RWPE2 (cell line): ENCODE measurements at regions not wholly inside any gene's neighbourhood (a gene's known extent, or its start where the extent isn't known, plus 50 kb on each side); places are given as distances from the start of the nearest gene placed in this dataset.

Source experiments
- ATAC-seq: fragments of 200-7000 bp; cut with Tn5 transposase; 3 replicates; pipeline ENCODE4 v1.9.1; 2021; ENCODE audit warnings: low read depth
- DNase-seq: peaks from one replicate; pipeline ENCODE4 v3.0.0-alpha.2; 2020; ENCODE audit warnings: low spot score
- H3K27ac ChIP-seq: fragments of 450-650 bp; 2 replicates; pipeline ENCODE4 v1.5.1; 2017; ENCODE audit warnings: mild to moderate bottlenecking; ENCODE audit not compliant: poor library complexity, severe bottlenecking
- H3K27me3 ChIP-seq: fragments of 250-450 bp; sonication (Bioruptor Pico); 2 replicates; pipeline ENCODE4 v1.5.1; 2021; ENCODE audit warnings: mild to moderate bottlenecking, moderate library complexity; ENCODE audit not compliant: insufficient read depth, poor library complexity, severe bottlenecking
- H3K36me3 ChIP-seq: fragments of 250-450 bp; sonication (Bioruptor Pico); 2 replicates; pipeline ENCODE4 v1.5.1; 2020; ENCODE audit warnings: low read depth, mild to moderate bottlenecking, moderate library complexity
- H3K4me1 ChIP-seq: fragments of 250-450 bp; sonication (Bioruptor Pico); 2 replicates; pipeline ENCODE4 v1.5.1; 2021; ENCODE audit warnings: mild to moderate bottlenecking, moderate library complexity; ENCODE audit not compliant: insufficient read depth, poor library complexity, severe bottlenecking
- H3K4me3 ChIP-seq: fragments of 250-450 bp; sonication (Bioruptor Pico); 2 replicates; pipeline ENCODE4 v1.5.1; 2021; ENCODE audit warnings: mild to moderate bottlenecking, moderate library complexity; ENCODE audit not compliant: severe bottlenecking
- H3K9me3 ChIP-seq: fragments of 250-450 bp; sonication (Bioruptor Pico); 2 replicates; pipeline ENCODE4 v1.5.1; 2021; ENCODE audit warnings: mild to moderate bottlenecking, moderate library complexity; ENCODE audit not compliant: severe bottlenecking
- CTCF ChIP-seq: fragments of 450-650 bp; IDR thresholded peaks from one replicate; pipeline ENCODE4 v1.5.1; 2017; ENCODE audit warnings: mild to moderate bottlenecking, moderate library complexity; ENCODE audit not compliant: poor library complexity, severe bottlenecking

DNA sequence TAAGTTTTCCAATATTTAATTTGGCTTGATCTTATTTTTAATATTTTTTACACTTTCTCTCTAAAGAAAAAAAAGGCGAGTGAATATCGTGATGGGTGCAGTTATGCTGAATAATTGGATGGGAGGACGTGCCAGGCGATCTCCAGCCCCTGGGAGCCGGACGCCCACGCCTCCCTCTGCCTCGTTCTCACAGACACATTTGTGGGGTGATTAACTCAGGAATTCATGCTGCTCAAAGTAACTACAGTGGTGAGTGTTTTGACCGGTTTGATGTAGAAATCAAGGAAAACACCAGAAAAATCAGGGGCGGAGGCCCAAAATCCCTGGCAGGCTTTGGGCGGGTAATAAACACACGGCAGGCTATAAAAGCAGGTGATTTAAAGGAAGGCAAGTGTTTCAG lies 736.8 kb upstream of the SALL3 start:
- Histone ChIP-seq H3K4me3 (no peak overlapping the region), H3K27ac (no peak overlapping the region), H3K9me3 (no peaks in the 10 kb centered on the region), H3K36me3 (no peaks in the 10 kb centered on the region), H3K4me1 (no peaks in the 10 kb centered on the region), H3K27me3 (no peaks in the 10 kb centered on the region)
- DNase-seq (no peak), ATAC-seq (no peak)
- no peak for TF ChIP-seq CTCF

DNA sequence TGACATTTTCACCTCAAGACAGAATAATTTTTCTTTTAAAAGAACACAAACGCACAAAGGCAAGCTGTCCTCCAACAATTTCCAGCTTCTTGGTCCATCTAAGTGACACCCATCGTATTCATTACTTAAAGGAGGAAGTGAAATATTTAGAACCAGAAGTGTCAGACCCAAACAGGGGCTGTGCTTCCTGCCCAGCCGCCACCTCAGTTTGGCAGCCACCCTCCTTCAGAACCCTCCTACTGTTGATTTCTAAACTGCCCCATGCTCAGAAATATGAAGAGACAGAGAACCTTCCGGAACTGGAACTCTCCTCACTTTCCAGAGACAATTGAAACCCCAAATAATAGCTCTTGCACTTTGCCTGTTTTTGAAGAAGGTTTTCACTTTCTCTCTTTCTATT lies 734.8 kb upstream of the SALL3 start:
- DNase-seq = no peak
- Histone ChIP-seq H3K9me3 (no peaks in the 10 kb centered on the region), H3K4me1 (no peaks in the 10 kb centered on the region), H3K27ac (no peak overlapping the region), H3K36me3 (no peaks in the 10 kb centered on the region), H3K4me3 (no peak overlapping the region), H3K27me3 (no peaks in the 10 kb centered on the region)
- no peak for ATAC-seq
- no peak for TF ChIP-seq CTCF

DNA sequence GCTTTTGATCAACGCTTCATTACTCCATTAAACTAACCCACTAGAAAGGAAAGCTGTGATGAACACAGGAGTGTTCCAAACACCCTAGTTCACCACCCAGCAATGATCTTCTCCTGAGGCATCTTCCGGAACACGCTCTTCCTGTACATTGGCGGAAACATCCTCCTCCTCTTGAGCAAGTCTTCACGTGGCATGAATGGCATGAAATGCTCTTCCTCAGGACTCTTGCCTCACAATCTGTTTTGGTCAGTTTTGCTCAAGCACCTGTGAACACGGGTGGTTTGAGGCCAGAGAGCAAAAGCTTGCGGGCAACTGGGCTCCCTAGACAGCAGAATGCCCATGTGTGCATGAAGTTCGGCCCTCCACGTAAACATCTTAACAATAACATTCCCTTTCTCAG lies 734.2 kb upstream of the SALL3 start:
- Histone ChIP-seq H3K36me3 (no peaks in the 10 kb centered on the region), H3K4me1 (no peaks in the 10 kb centered on the region), H3K27ac (no peak overlapping the region), H3K4me3 (no peak overlapping the region), H3K27me3 (no peaks in the 10 kb centered on the region), H3K9me3 (no peaks in the 10 kb centered on the region)
- DNase-seq (no peak), ATAC-seq (no peak)
- TF ChIP-seq CTCF = no peak

- TF ChIP-seq CTCF = no peak
- no peaks in the 10 kb centered on the region for H3K4me1 ChIP-seq
- ATAC-seq (no peak), DNase-seq (no peak)
- H3K27ac ChIP-seq = no peak overlapping the region
- no peak overlapping the region for H3K4me3 ChIP-seq
- no peaks in the 10 kb centered on the region for H3K9me3 ChIP-seq
- H3K36me3 ChIP-seq = no peaks in the 10 kb centered on the region
- H3K27me3 ChIP-seq = no peaks in the 10 kb centered on the region
Observed at GRCh38 chr18:78246050-78246449, 733.6 kb upstream of the SALL3 start.

GRCh38 chr18:78246588-78246987 lies 733.0 kb upstream of the SALL3 start:
- Histone ChIP-seq H3K36me3 (no peaks in the 10 kb centered on the region), H3K4me3 (no peak overlapping the region), H3K9me3 (no peaks in the 10 kb centered on the region), H3K27me3 (no peaks in the 10 kb centered on the region), H3K27ac (no peak overlapping the region), H3K4me1 (no peaks in the 10 kb centered on the region)
- TF ChIP-seq CTCF = no peak
- ATAC-seq = no peak
- no peak for DNase-seq
